ENCODE measurements at regions not wholly inside any gene's neighbourhood (a gene's known extent, or its start where the extent isn't known, plus 50 kb on each side); places are given as distances from the start of the nearest gene placed in this dataset.

DNA sequence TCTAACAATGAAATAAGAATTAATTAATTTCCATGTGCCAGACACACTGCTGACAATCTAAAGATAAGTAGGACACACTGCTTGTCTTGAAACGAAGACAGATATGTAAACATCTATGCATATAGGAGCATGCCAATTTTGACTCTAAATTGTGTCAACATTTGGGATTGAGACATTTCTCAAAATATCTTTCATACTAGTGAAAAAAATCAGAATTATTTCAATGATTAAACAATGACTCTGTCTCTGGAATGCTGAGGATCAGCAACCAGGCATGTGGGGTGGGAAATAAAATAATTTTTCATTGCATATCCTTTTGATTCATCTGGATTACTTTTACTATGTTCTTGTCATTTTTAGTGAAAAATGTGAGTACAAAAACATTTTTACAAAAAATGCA, 262.6 kb upstream of the SYT4 start:
- TF ChIP-seq POLR2A (IDR thresholded peaks at IDR 0.05; ENCODE audit: extremely low read depth, insufficient read length) = no peak
- TF ChIP-seq, protein P1, sequence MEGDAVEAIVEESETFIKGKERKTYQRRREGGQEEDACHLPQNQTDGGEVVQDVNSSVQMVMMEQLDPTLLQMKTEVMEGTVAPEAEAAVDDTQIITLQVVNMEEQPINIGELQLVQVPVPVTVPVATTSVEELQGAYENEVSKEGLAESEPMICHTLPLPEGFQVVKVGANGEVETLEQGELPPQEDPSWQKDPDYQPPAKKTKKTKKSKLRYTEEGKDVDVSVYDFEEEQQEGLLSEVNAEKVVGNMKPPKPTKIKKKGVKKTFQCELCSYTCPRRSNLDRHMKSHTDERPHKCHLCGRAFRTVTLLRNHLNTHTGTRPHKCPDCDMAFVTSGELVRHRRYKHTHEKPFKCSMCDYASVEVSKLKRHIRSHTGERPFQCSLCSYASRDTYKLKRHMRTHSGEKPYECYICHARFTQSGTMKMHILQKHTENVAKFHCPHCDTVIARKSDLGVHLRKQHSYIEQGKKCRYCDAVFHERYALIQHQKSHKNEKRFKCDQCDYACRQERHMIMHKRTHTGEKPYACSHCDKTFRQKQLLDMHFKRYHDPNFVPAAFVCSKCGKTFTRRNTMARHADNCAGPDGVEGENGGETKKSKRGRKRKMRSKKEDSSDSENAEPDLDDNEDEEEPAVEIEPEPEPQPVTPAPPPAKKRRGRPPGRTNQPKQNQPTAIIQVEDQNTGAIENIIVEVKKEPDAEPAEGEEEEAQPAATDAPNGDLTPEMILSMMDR (IDR thresholded peaks at IDR 0.05; ENCODE audit: low read depth, low read length) = no peak
